AG09309 (cell line): ENCODE measurements at regions not wholly inside any gene's neighbourhood (a gene's known extent, or its start where the extent isn't known, plus 50 kb on each side); places are given as distances from the start of the nearest gene placed in this dataset.

Source experiments
- DNase-seq: peaks from one replicate; pipeline ENCODE4 v3.0.0-alpha.2; 2010; ENCODE audit warnings: low read depth
- H3K4me3 ChIP-seq: 2 replicates; pipeline ENCODE4 v1.5.1; 2011; ENCODE audit warnings: mild to moderate bottlenecking, low read depth, low read length, moderate library complexity; ENCODE audit not compliant: control insufficient read depth
- CTCF ChIP-seq: IDR thresholded peaks from 2 replicates; pipeline ENCODE4 v1.5.1; 2011; ENCODE audit warnings: mild to moderate bottlenecking, low read depth, low read length, inconsistent platforms; ENCODE audit not compliant: insufficient read depth, control insufficient read depth; ENCODE audit errors: missing control alignments

- no peak for TF ChIP-seq CTCF
- DNase-seq = no peak
- no peak overlapping the region for H3K4me3 ChIP-seq
These were observed 60.7 kb upstream of the TTC34 start for GRCh38 chr1:2861988-2862813.

- DNase-seq = no peak
- TF ChIP-seq CTCF = no peak
- H3K4me3 ChIP-seq = no peak overlapping the region
These were observed 61.5 kb upstream of the TTC34 start for GRCh38 chr1:2862814-2863647.

- no peak overlapping the region for H3K4me3 ChIP-seq
- no peak for TF ChIP-seq CTCF
- no peak for DNase-seq
These were observed 62.1 kb upstream of the TTC34 start for GRCh38 chr1:2863648-2863963.

- DNase-seq = no peak
- no peak for TF ChIP-seq CTCF
These were observed 62.9 kb upstream of the TTC34 start for GRCh38 chr1:2864203-2864905.

GRCh38 chr1:2865000-2865399 lies 63.5 kb upstream of the TTC34 start:
- TF ChIP-seq CTCF = no peak
- H3K4me3 ChIP-seq = no peak overlapping the region
- no peak for DNase-seq

More at GRCh38 chr1:2864203-2864905, 62.9 kb upstream of the TTC34 start:
- no peak overlapping the region for H3K4me3 ChIP-seq

GRCh38 chr1:2865571-2866421 lies 64.3 kb upstream of the TTC34 start:
- no peak for TF ChIP-seq CTCF
- no peak for DNase-seq
- no peak overlapping the region for H3K4me3 ChIP-seq
